ENCODE measurements at regions not wholly inside any gene's neighbourhood (a gene's known extent, or its start where the extent isn't known, plus 50 kb on each side); places are given as distances from the start of the nearest gene placed in this dataset.

GRCh38 chr2:53302455-53302854, 465.1 kb upstream of the CHAC2 start:
- in situ Hi-C loops (cut with MboI; ENCODE audit: low sequenced_read_pairs, unreplicated experiment), result no loop called here
- DNase-seq (ENCODE audit: low spot score), result no peak
- no peak for TF ChIP-seq CTCF (IDR thresholded peaks at IDR 0.05; ENCODE audit: borderline replicate concordance, control extremely low read depth, extremely low read depth, insufficient read depth, missing control alignments)

GRCh38 chr2:53289309-53290006, 478.1 kb upstream of the CHAC2 start:
- no peak for DNase-seq (ENCODE audit: low spot score)
- TF ChIP-seq CTCF (IDR thresholded peaks at IDR 0.05; ENCODE audit: borderline replicate concordance, control extremely low read depth, extremely low read depth, insufficient read depth, missing control alignments), result no peak

DNA sequence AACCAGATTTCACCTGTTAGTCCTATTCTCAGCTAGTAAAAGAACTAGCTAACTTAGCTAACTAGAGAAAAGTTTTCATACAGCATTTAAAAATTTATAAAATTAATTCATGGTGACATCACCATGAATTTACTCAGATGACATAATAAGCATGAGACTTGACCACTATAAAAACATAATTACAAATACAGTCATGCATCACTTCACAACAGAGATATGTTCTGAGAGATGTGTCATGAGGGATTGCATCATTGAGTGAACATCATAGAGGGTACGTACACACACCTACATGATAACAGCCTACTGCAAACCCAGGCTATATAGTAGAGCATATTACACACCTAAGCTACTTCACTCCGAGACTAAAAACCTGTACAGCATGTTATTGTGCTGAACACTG, 481.3 kb upstream of the CHAC2 start:
- DNase-seq (ENCODE audit: low spot score), result no peak
- TF ChIP-seq CTCF (IDR thresholded peaks at IDR 0.05; ENCODE audit: borderline replicate concordance, control extremely low read depth, extremely low read depth, insufficient read depth, missing control alignments), result no peak
- in situ Hi-C loops (cut with MboI; ENCODE audit: low sequenced_read_pairs, unreplicated experiment), result no loop called here

More at GRCh38 chr2:53289309-53290006, 478.1 kb upstream of the CHAC2 start:
- in situ Hi-C loops (cut with MboI; ENCODE audit: low sequenced_read_pairs, unreplicated experiment), result no loop called here

DNA sequence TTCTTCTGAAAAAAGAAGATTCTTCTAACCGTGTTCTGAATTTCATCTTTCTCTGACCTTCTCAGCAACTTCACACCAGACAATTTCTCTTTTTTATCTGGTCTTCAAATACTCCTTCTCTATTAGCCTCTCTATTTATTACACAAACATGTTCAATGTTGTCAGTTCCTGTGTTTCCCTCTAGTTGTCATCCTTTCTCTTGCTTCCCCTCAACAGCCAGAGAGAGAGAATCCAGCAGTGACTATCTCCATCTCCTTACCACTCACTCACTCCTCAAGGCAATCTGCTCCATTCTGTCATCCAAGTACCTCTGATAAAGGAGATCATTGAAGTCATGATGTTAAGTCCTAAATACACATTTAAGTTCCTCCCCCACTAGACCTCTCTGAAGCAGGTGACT, 491.9 kb upstream of the CHAC2 start:
- in situ Hi-C loops (cut with MboI; ENCODE audit: low sequenced_read_pairs, unreplicated experiment), result no loop called here
- no peak for DNase-seq (ENCODE audit: low spot score)
- TF ChIP-seq CTCF (IDR thresholded peaks at IDR 0.05; ENCODE audit: borderline replicate concordance, control extremely low read depth, extremely low read depth, insufficient read depth, missing control alignments), result no peak

DNA sequence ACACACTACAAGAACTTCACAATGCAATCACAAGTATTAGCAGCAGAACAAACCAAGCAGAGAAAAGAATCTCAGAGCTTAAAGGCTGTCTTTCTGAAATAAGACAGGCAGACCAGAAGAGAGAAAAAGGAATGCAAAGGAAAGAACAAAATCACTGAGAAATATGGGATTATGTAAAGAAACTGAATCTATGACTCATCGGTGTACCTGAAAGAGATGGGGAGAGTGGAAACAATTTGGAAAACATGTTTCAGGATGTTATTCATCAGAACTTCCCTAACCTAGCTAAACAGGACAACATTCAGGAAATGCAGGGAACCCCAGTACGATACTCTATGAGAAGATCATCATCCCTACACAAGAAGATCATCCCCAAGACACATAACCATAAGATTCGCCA, 499.0 kb upstream of the CHAC2 start:
- no peak for DNase-seq (ENCODE audit: low spot score)
- no peak for TF ChIP-seq CTCF (IDR thresholded peaks at IDR 0.05; ENCODE audit: borderline replicate concordance, control extremely low read depth, extremely low read depth, insufficient read depth, missing control alignments)
- in situ Hi-C loops (cut with MboI; ENCODE audit: low sequenced_read_pairs, unreplicated experiment), result no loop called here

- no peak for TF ChIP-seq CTCF (IDR thresholded peaks at IDR 0.05; ENCODE audit: borderline replicate concordance, control extremely low read depth, extremely low read depth, insufficient read depth, missing control alignments)
- no peak for DNase-seq (ENCODE audit: low spot score)
- in situ Hi-C loops (cut with MboI; ENCODE audit: low sequenced_read_pairs, unreplicated experiment), result no loop called here
Observed at GRCh38 chr2:53268086-53268485, 499.5 kb upstream of the CHAC2 start.
